ACC112 (cell line): ENCODE measurements at regions not wholly inside any gene's neighbourhood (a gene's known extent, or its start where the extent isn't known, plus 50 kb on each side); places are given as distances from the start of the nearest gene placed in this dataset.

Experiments
- H2AFZ ChIP-seq: fragments of 200-600 bp; sonication (generic); one replicate; pipeline ENCODE4 v1.6.0; 2017; ENCODE audit warnings: antibody characterized with exemption, low read length; ENCODE audit not compliant: unreplicated experiment
- H3K27ac ChIP-seq: fragments of 200-600 bp; sonication (generic); 2 replicates; pipeline ENCODE4 v1.5.1; 2014; ENCODE audit warnings: low read depth, mild to moderate bottlenecking, antibody characterized with exemption, low read length, moderate library complexity
- H3K27me3 ChIP-seq: fragments of 200-600 bp; sonication (generic); 2 replicates; pipeline ENCODE4 v1.6.1; 2014; ENCODE audit warnings: mild to moderate bottlenecking, antibody characterized with exemption, low read length, moderate library complexity, mixed read lengths; ENCODE audit not compliant: insufficient read depth
- H3K36me3 ChIP-seq: fragments of 200-600 bp; sonication (generic); 2 replicates; pipeline ENCODE4 v1.6.1; 2016; ENCODE audit warnings: mild to moderate bottlenecking, antibody characterized with exemption, low read length, moderate library complexity, mixed read lengths; ENCODE audit not compliant: insufficient read depth
- H3K4me1 ChIP-seq: fragments of 200-600 bp; sonication (generic); one replicate; pipeline ENCODE4 v1.6.1; 2016; ENCODE audit warnings: low read length, mixed read lengths; ENCODE audit not compliant: insufficient read depth, unreplicated experiment, control insufficient read depth
- H3K4me3 ChIP-seq: fragments of 200-600 bp; sonication (generic); 2 replicates; pipeline ENCODE4 v1.5.1; 2014; ENCODE audit warnings: mild to moderate bottlenecking, low read depth, low read length
- H3K79me2 ChIP-seq: fragments of 200-600 bp; sonication (generic); one replicate; pipeline ENCODE4 v1.6.0; 2016; ENCODE audit warnings: low read length; ENCODE audit not compliant: control insufficient read depth, unreplicated experiment, insufficient read depth

GRCh38 chr12:94027561-94027960 lies 120.8 kb upstream of the PLXNC1 start:
- Histone ChIP-seq H3K79me2 (no peaks in the 10 kb centered on the region), H3K4me1 (no peaks in the 10 kb centered on the region), H3K4me3 (no peak overlapping the region), H2AFZ (no peak overlapping the region), H3K36me3 (no peaks in the 10 kb centered on the region), H3K27ac (no peak overlapping the region), H3K27me3 (peaks cover 76% of the 10 kb centered on the region)

- no peak overlapping the region for H3K27ac ChIP-seq
- H3K4me1 ChIP-seq = no peaks in the 10 kb centered on the region
- no peaks in the 10 kb centered on the region for H3K36me3 ChIP-seq
- H2AFZ ChIP-seq = no peak overlapping the region
- H3K27me3 ChIP-seq = peaks cover 89% of the 10 kb centered on the region
- H3K4me3 ChIP-seq = no peak overlapping the region
- H3K79me2 ChIP-seq = no peaks in the 10 kb centered on the region
These were observed 116.6 kb upstream of the PLXNC1 start for GRCh38 chr12:94031763-94032162.

GRCh38 chr12:94032368-94032767 lies 116.0 kb upstream of the PLXNC1 start:
- Histone ChIP-seq H3K79me2 (no peaks in the 10 kb centered on the region), H3K4me3 (no peak overlapping the region), H3K36me3 (no peaks in the 10 kb centered on the region), H3K27me3 (peaks cover 89% of the 10 kb centered on the region), H3K4me1 (no peaks in the 10 kb centered on the region), H3K27ac (no peak overlapping the region), H2AFZ (no peak overlapping the region)

- Histone ChIP-seq H3K27ac (no peak overlapping the region), H3K79me2 (no peaks in the 10 kb centered on the region), H3K27me3 (peaks cover 88% of the 10 kb centered on the region), H3K4me1 (no peaks in the 10 kb centered on the region), H3K4me3 (no peak overlapping the region), H3K36me3 (no peaks in the 10 kb centered on the region), H2AFZ (no peak overlapping the region)
These were observed 115.3 kb upstream of the PLXNC1 start for GRCh38 chr12:94033101-94033500.

- Histone ChIP-seq H3K27ac (no peak overlapping the region), H3K27me3 (peaks cover 85% of the 10 kb centered on the region), H3K4me3 (no peak overlapping the region), H3K36me3 (no peaks in the 10 kb centered on the region), H3K4me1 (no peaks in the 10 kb centered on the region), H2AFZ (no peak overlapping the region), H3K79me2 (no peaks in the 10 kb centered on the region)
These were observed 114.6 kb upstream of the PLXNC1 start for GRCh38 chr12:94033784-94034183.

GRCh38 chr12:94037444-94037843 lies 110.9 kb upstream of the PLXNC1 start:
- Histone ChIP-seq H3K4me3 (no peak overlapping the region), H3K27ac (no peak overlapping the region), H3K79me2 (no peaks in the 10 kb centered on the region), H3K4me1 (no peaks in the 10 kb centered on the region), H3K36me3 (no peaks in the 10 kb centered on the region), H3K27me3 (peaks cover 56% of the 10 kb centered on the region), H2AFZ (no peak overlapping the region)

- Histone ChIP-seq H2AFZ (no peak overlapping the region), H3K4me1 (no peaks in the 10 kb centered on the region), H3K79me2 (no peaks in the 10 kb centered on the region), H3K27ac (no peak overlapping the region), H3K4me3 (no peak overlapping the region), H3K36me3 (no peaks in the 10 kb centered on the region), H3K27me3 (peaks cover 49% of the 10 kb centered on the region)
These were observed 109.8 kb upstream of the PLXNC1 start for GRCh38 chr12:94038605-94039004.

GRCh38 chr12:94039199-94039840 lies 109.1 kb upstream of the PLXNC1 start:
- Histone ChIP-seq H3K4me3 (no peak overlapping the region), H2AFZ (no peak overlapping the region), H3K79me2 (no peaks in the 10 kb centered on the region), H3K4me1 (no peaks in the 10 kb centered on the region), H3K27ac (no peak overlapping the region), H3K36me3 (no peaks in the 10 kb centered on the region), H3K27me3 (peaks cover 42% of the 10 kb centered on the region)

GRCh38 chr12:94039914-94040313 lies 108.5 kb upstream of the PLXNC1 start:
- Histone ChIP-seq H3K36me3 (no peaks in the 10 kb centered on the region), H2AFZ (no peak overlapping the region), H3K4me1 (no peaks in the 10 kb centered on the region), H3K79me2 (no peaks in the 10 kb centered on the region), H3K27ac (no peak overlapping the region), H3K27me3 (peaks cover 40% of the 10 kb centered on the region), H3K4me3 (no peak overlapping the region)

GRCh38 chr12:94041850-94042249 lies 106.5 kb upstream of the PLXNC1 start:
- no peak overlapping the region for H2AFZ ChIP-seq
- no peak overlapping the region for H3K4me3 ChIP-seq
- no peak overlapping the region for H3K27ac ChIP-seq
- H3K79me2 ChIP-seq = no peaks in the 10 kb centered on the region
- H3K36me3 ChIP-seq = no peaks in the 10 kb centered on the region
- peaks cover 23% of the 10 kb centered on the region for H3K27me3 ChIP-seq
- H3K4me1 ChIP-seq = no peaks in the 10 kb centered on the region

- Histone ChIP-seq H3K27ac (no peak overlapping the region), H3K36me3 (no peaks in the 10 kb centered on the region), H2AFZ (no peak overlapping the region), H3K4me1 (no peaks in the 10 kb centered on the region), H3K27me3 (peaks cover 19% of the 10 kb centered on the region), H3K4me3 (no peak overlapping the region), H3K79me2 (no peaks in the 10 kb centered on the region)
These were observed 106.1 kb upstream of the PLXNC1 start for GRCh38 chr12:94042321-94042720.
